ENCODE measurements at regions not wholly inside any gene's neighbourhood (a gene's known extent, or its start where the extent isn't known, plus 50 kb on each side); places are given as distances from the start of the nearest gene placed in this dataset.
"Not testable (repeated sequence)": the region's sequence is repeated elsewhere in the genome, so short reads cannot be mapped to it uniquely, and the experiment has no call there.

GRCh38 chr3:159884661-159885402, 103.8 kb upstream of the IL12A start:
- DNase-seq = peak in 1 of 2 donors; percentile 29

GRCh38 chr3:159886050-159886449, 102.6 kb upstream of the IL12A start:
- DNase-seq = no peak

- not testable (repeated sequence) for DNase-seq
Measured at GRCh38 chr3:159886530-159886929, 102.1 kb upstream of the IL12A start.

- no peak for DNase-seq
Measured at GRCh38 chr3:159887168-159887567, 101.5 kb upstream of the IL12A start.

- no peak for DNase-seq
Measured at GRCh38 chr3:159887911-159888310, 100.7 kb upstream of the IL12A start.

GRCh38 chr3:159892171-159892795, 96.4 kb upstream of the IL12A start:
- DNase-seq = no peak

- no peak for DNase-seq
Measured at GRCh38 chr3:159892801-159893200, 95.8 kb upstream of the IL12A start.

GRCh38 chr3:159894386-159894785, 94.2 kb upstream of the IL12A start:
- no peak for DNase-seq

GRCh38 chr3:159895430-159895829, 93.2 kb upstream of the IL12A start:
- no peak for DNase-seq

GRCh38 chr3:159896543-159896942, 92.1 kb upstream of the IL12A start:
- DNase-seq = no peak

GRCh38 chr3:159897331-159898075, 91.1 kb upstream of the IL12A start:
- no peak for DNase-seq

GRCh38 chr3:159898147-159898546, 90.5 kb upstream of the IL12A start:
- DNase-seq = no peak

- DNase-seq = no peak
Measured at GRCh38 chr3:159899166-159899565, 89.5 kb upstream of the IL12A start.

GRCh38 chr3:159902546-159903314, 85.9 kb upstream of the IL12A start:
- DNase-seq = no peak

GRCh38 chr3:159904455-159904854, 84.2 kb upstream of the IL12A start:
- DNase-seq = no peak

- no peak for DNase-seq
Measured at GRCh38 chr3:159904911-159905310, 83.7 kb upstream of the IL12A start.

- no peak for DNase-seq
Measured at GRCh38 chr3:159907828-159908227, 80.8 kb upstream of the IL12A start.

- DNase-seq = peak in 1 of 2 donors; percentile 18
Measured at GRCh38 chr3:159910991-159911663, 77.5 kb upstream of the IL12A start.

GRCh38 chr3:159911664-159912037, 77.0 kb upstream of the IL12A start:
- no peak for DNase-seq

GRCh38 chr3:159913712-159914414, 74.8 kb upstream of the IL12A start:
- DNase-seq = no peak

- no peak for DNase-seq
Measured at GRCh38 chr3:159914426-159914825, 74.2 kb upstream of the IL12A start.

GRCh38 chr3:159916052-159916451, 72.6 kb upstream of the IL12A start:
- no peak for DNase-seq

All from CD4-positive, alpha-beta T cell treated with Interleukin-4 for 1 hour (primary cell).